GM12892 (cell line): ENCODE measurements at regions not wholly inside any gene's neighbourhood (a gene's known extent, or its start where the extent isn't known, plus 50 kb on each side); places are given as distances from the start of the nearest gene placed in this dataset.

ENCODE experiments used
- POLR2A ChIP-seq: IDR thresholded peaks from 2 replicates; pipeline ENCODE4 v1.6.1; 2011; ENCODE audit warnings: low read depth, low read length, control low read depth
- POLR2AphosphoS5 ChIP-seq: IDR thresholded peaks from 2 replicates; pipeline ENCODE4 v1.6.1; 2011; ENCODE audit warnings: low read depth, low read length, control low read depth
- TAF1 ChIP-seq: IDR thresholded peaks from 2 replicates; pipeline ENCODE4 v1.6.1; 2011; ENCODE audit warnings: low read depth, mild to moderate bottlenecking, control low read depth, low read length, borderline replicate concordance

GRCh38 chr10:114715171-114715670, 57.1 kb upstream of the ABLIM1 start:
- TF ChIP-seq POLR2A: no peak
- TF ChIP-seq POLR2AphosphoS5: no peak
- no peak for TF ChIP-seq TAF1
